ENCODE measurements at regions not wholly inside any gene's neighbourhood (a gene's known extent, or its start where the extent isn't known, plus 50 kb on each side); places are given as distances from the start of the nearest gene placed in this dataset.

- Histone ChIP-seq H3K27me3 (peaks cover 0 to 28% (median 7%) of the 10 kb centered on the region in 7 donors), H3K4me1 (peaks cover 0 to 59% (median 0%) of the 10 kb centered on the region in 9 donors), H3K9me3 (no peaks in the 10 kb centered on the region), H3K27ac (peak overlapping the region in 2 of 10 donors; percentile 9 to 95), H3K4me3 (peak overlapping the region in 1 of 10 donors; percentile 13), H3K36me3 (no peaks in the 10 kb centered on the region)
- peak in 1 of 2 donors; percentile 20 for DNase-seq
- ATAC-seq: peak; percentile 47 to 91 (median 74)
- TF ChIP-seq CTCF (IDR thresholded peaks at IDR 0.05): no peak
- 61 to 64% methylated on average over 7 of the region's 7 CpGs for WGBS, 2 donors
- intact Hi-C loops (cut with DNase I): loop anchor here in 1 of 10 donors (10.0 kb wide), 1 partner anchor 334 kb away; the partner anchor contains the start of gene TLE3
These were observed 308.4 kb downstream of the RPLP1 start for GRCh38 chr15:69760890-69761568.

- no peaks in the 10 kb centered on the region for H3K36me3 ChIP-seq
- ATAC-seq: no peak
- no peak for DNase-seq
- H3K4me3 ChIP-seq: no peak overlapping the region
- H3K9me3 ChIP-seq: peaks cover 0 to 10% (median 0%) of the 10 kb centered on the region in 11 donors
- intact Hi-C loops (cut with DNase I): loop anchor here in 1 of 10 donors (10.0 kb wide), 1 partner anchor 332 kb away; the partner anchor contains the start of gene TLE3
- TF ChIP-seq CTCF (IDR thresholded peaks at IDR 0.05): peak in 5 of 9 donors; percentile 23 to 34 (median 31)
- 43 to 46% methylated on average over 6 of the region's 6 CpGs for WGBS, 2 donors
- peaks cover 0 to 50% (median 0%) of the 10 kb centered on the region in 9 donors for H3K4me1 ChIP-seq
- peak overlapping the region in 2 of 10 donors; percentile 9 to 95 for H3K27ac ChIP-seq
- peaks cover 0 to 28% (median 7%) of the 10 kb centered on the region in 7 donors for H3K27me3 ChIP-seq
These were observed 309.9 kb downstream of the RPLP1 start for GRCh38 chr15:69762373-69763148.

GRCh38 chr15:69763831-69764230, 311.2 kb downstream of the RPLP1 start:
- H3K9me3 ChIP-seq: peaks cover 0 to 11% (median 0%) of the 10 kb centered on the region in 11 donors
- H3K27me3 ChIP-seq: peaks cover 0 to 33% (median 7%) of the 10 kb centered on the region in 7 donors
- DNase-seq (no peak), ATAC-seq (no peak)
- no peak for TF ChIP-seq CTCF (IDR thresholded peaks at IDR 0.05)
- 50 to 78% methylated on average over 3 of the region's 3 CpGs for WGBS, 2 donors
- H3K27ac ChIP-seq: peak overlapping the region in 1 of 10 donors; percentile 23
- no peaks in the 10 kb centered on the region for H3K36me3 ChIP-seq
- no peak overlapping the region for H3K4me3 ChIP-seq
- H3K4me1 ChIP-seq: peaks cover 0 to 46% (median 0%) of the 10 kb centered on the region in 9 donors
- intact Hi-C loops (cut with DNase I): loop anchor here in 1 of 10 donors (10.0 kb wide), 1 partner anchor 331 kb away; the partner anchor contains the start of gene TLE3

GRCh38 chr15:69766156-69766555, 313.5 kb downstream of the RPLP1 start:
- H3K27me3 ChIP-seq: peaks cover 0 to 49% (median 14%) of the 10 kb centered on the region in 7 donors
- no peak for TF ChIP-seq CTCF (IDR thresholded peaks at IDR 0.05)
- intact Hi-C loops (cut with DNase I): loop anchor here in 1 of 10 donors (10.0 kb wide), 1 partner anchor 329 kb away; the partner anchor contains the start of gene TLE3
- peaks cover 0 to 30% (median 0%) of the 10 kb centered on the region in 9 donors for H3K4me1 ChIP-seq
- H3K9me3 ChIP-seq: peaks cover 0 to 11% (median 0%) of the 10 kb centered on the region in 11 donors
- DNase-seq: no peak
- H3K4me3 ChIP-seq: no peak overlapping the region
- ATAC-seq: no peak
- H3K27ac ChIP-seq: peak overlapping the region in 1 of 10 donors; percentile 69
- no peaks in the 10 kb centered on the region for H3K36me3 ChIP-seq

Measured in heart right ventricle (tissue), 16 donors.